DOHH2 (cell line): ENCODE measurements at regions not wholly inside any gene's neighbourhood (a gene's known extent, or its start where the extent isn't known, plus 50 kb on each side); places are given as distances from the start of the nearest gene placed in this dataset.

Source experiments
- H3F3A ChIP-seq: fragments of 200-600 bp; sonication (generic), shearing (Covaris generic); 2 replicates; pipeline ENCODE4 v1.6.0; 2016; ENCODE audit warnings: antibody characterized with exemption, mild to moderate bottlenecking; ENCODE audit not compliant: control insufficient read depth, insufficient read depth
- H3K27ac ChIP-seq: fragments of 200-600 bp; sonication (generic); 2 replicates; pipeline ENCODE4 v1.5.1; 2014; ENCODE audit warnings: low read depth, mild to moderate bottlenecking, low read length, moderate library complexity
- H3K27me3 ChIP-seq: fragments of 200-600 bp; sonication (generic); 2 replicates; pipeline ENCODE4 v1.6.1; 2014; ENCODE audit warnings: mild to moderate bottlenecking, low read length, mixed read lengths; ENCODE audit not compliant: control insufficient read depth
- H3K36me3 ChIP-seq: fragments of 200-600 bp; sonication (generic); 2 replicates; pipeline ENCODE4 v1.6.1; 2014; ENCODE audit warnings: mild to moderate bottlenecking, low read length, moderate library complexity, mixed read lengths; ENCODE audit not compliant: control insufficient read depth
- H3K4me1 ChIP-seq: fragments of 200-600 bp; sonication (generic); 2 replicates; pipeline ENCODE4 v1.6.1; 2014; ENCODE audit warnings: mild to moderate bottlenecking, low read length, mixed read lengths; ENCODE audit not compliant: control insufficient read depth
- H3K4me2 ChIP-seq: fragments of 200-600 bp; sonication (generic); 2 replicates; pipeline ENCODE4 v1.6.0; 2014; ENCODE audit warnings: mild to moderate bottlenecking, low read length, moderate library complexity
- H3K4me3 ChIP-seq: fragments of 200-600 bp; sonication (generic); 2 replicates; pipeline ENCODE4 v1.5.1; 2014; ENCODE audit warnings: mild to moderate bottlenecking, low read length, mixed read lengths
- H3K79me2 ChIP-seq: fragments of 200-600 bp; sonication (generic); 2 replicates; pipeline ENCODE4 v1.6.1; 2014; ENCODE audit warnings: mild to moderate bottlenecking, low read length, mixed read lengths; ENCODE audit not compliant: control insufficient read depth
- H3K9me2 ChIP-seq: fragments of 200-600 bp; sonication (generic); replicated peaks from 2 replicates; pipeline ENCODE4 v1.6.1; 2014; ENCODE audit warnings: mild to moderate bottlenecking, low read length, mixed read lengths; ENCODE audit not compliant: control insufficient read depth
- H3K9me3 ChIP-seq: fragments of 200-600 bp; sonication (generic); 2 replicates; pipeline ENCODE4 v1.6.1; 2014; ENCODE audit warnings: antibody characterized with exemption, low read length, mixed read lengths; ENCODE audit not compliant: control insufficient read depth, insufficient read depth
- H4K20me1 ChIP-seq: fragments of 200-600 bp; sonication (generic); 2 replicates; pipeline ENCODE4 v1.6.0; 2014; ENCODE audit warnings: low read depth, mild to moderate bottlenecking, antibody characterized with exemption, low read length, moderate library complexity; ENCODE audit not compliant: control insufficient read depth, insufficient read depth
- CTCF ChIP-seq: fragments of 200-600 bp; sonication (generic); IDR thresholded peaks from one replicate; pipeline ENCODE4 v1.5.1; 2014; ENCODE audit warnings: antibody characterized with exemption, mild to moderate bottlenecking, low read depth, low read length; ENCODE audit not compliant: poor library complexity, severe bottlenecking
- EZH2phosphoT487 ChIP-seq: fragments of 200-600 bp; sonication (generic); IDR thresholded peaks from 2 replicates; pipeline ENCODE4 v1.6.1; 2017; ENCODE audit warnings: borderline replicate concordance, mild to moderate bottlenecking, antibody characterized with exemption, low read length, moderate library complexity, mixed read lengths

- Histone ChIP-seq H3K79me2 (no peaks in the 10 kb centered on the region), H3K27ac (no peak overlapping the region), H3K4me1 (peaks cover 15% of the 10 kb centered on the region), H3K4me3 (no peak overlapping the region), H3K36me3 (no peaks in the 10 kb centered on the region), H3K9me2 (no peaks in the 10 kb centered on the region), H3K4me2 (no peak overlapping the region), H3F3A (no peaks in the 10 kb centered on the region), H3K27me3 (no peaks in the 10 kb centered on the region), H3K9me3 (no peaks in the 10 kb centered on the region), H4K20me1 (no peaks in the 10 kb centered on the region)
- TF ChIP-seq CTCF = no peak
- no peak for TF ChIP-seq EZH2phosphoT487
These were observed 268.9 kb upstream of the TANK start for GRCh38 chr2:160891353-160891740.

GRCh38 chr2:160892204-160892603 is 268.0 kb upstream of the TANK start:
- H3K4me2 ChIP-seq = no peak overlapping the region
- H3K79me2 ChIP-seq = no peaks in the 10 kb centered on the region
- no peaks in the 10 kb centered on the region for H3K36me3 ChIP-seq
- no peaks in the 10 kb centered on the region for H3F3A ChIP-seq
- no peaks in the 10 kb centered on the region for H3K9me2 ChIP-seq
- H4K20me1 ChIP-seq = no peaks in the 10 kb centered on the region
- no peak for TF ChIP-seq CTCF
- no peak for TF ChIP-seq EZH2phosphoT487
- H3K9me3 ChIP-seq = no peaks in the 10 kb centered on the region
- H3K27me3 ChIP-seq = no peaks in the 10 kb centered on the region
- H3K4me1 ChIP-seq = peaks cover 12% of the 10 kb centered on the region
- H3K4me3 ChIP-seq = no peak overlapping the region
- H3K27ac ChIP-seq = no peak overlapping the region

- Histone ChIP-seq H3K36me3 (no peaks in the 10 kb centered on the region), H3F3A (no peaks in the 10 kb centered on the region), H3K27me3 (no peaks in the 10 kb centered on the region), H3K4me2 (no peak overlapping the region), H3K4me1 (peaks cover 3% of the 10 kb centered on the region), H3K9me3 (no peaks in the 10 kb centered on the region), H3K79me2 (no peaks in the 10 kb centered on the region), H3K9me2 (no peaks in the 10 kb centered on the region), H3K27ac (no peak overlapping the region), H4K20me1 (no peaks in the 10 kb centered on the region), H3K4me3 (no peak overlapping the region)
- TF ChIP-seq CTCF = no peak
- TF ChIP-seq EZH2phosphoT487 = no peak
These were observed 266.6 kb upstream of the TANK start for GRCh38 chr2:160893581-160893980.
